Neural cell (in vitro differentiated cells): ENCODE measurements at regions not wholly inside any gene's neighbourhood (a gene's known extent, or its start where the extent isn't known, plus 50 kb on each side); places are given as distances from the start of the nearest gene placed in this dataset.

ENCODE experiments used
- EP300 ChIP-seq: fragments of 450-650 bp; conservative IDR thresholded peaks from 2 replicates; pipeline ENCODE4 v1.6.1; 2014; ENCODE audit warnings: antibody characterized with exemption, mild to moderate bottlenecking, moderate library complexity; ENCODE audit not compliant: poor library complexity, severe bottlenecking
- EZH2 ChIP-seq: fragments of 200-600, 300-800 bp; shearing (Covaris generic), sonication (generic); IDR thresholded peaks from 2 replicates; pipeline ENCODE4 v1.6.1; 2014; ENCODE audit warnings: antibody characterized with exemption, low read length, borderline replicate concordance, mild to moderate bottlenecking; ENCODE audit not compliant: insufficient read depth, poor library complexity, severe bottlenecking
- MXI1 ChIP-seq: fragments of 450-650 bp; conservative IDR thresholded peaks from 2 replicates; pipeline ENCODE4 v1.6.1; 2014; ENCODE audit warnings: antibody characterized with exemption, mild to moderate bottlenecking; ENCODE audit not compliant: poor library complexity, severe bottlenecking
- POLR2AphosphoS5 ChIP-seq: IDR thresholded peaks from 2 replicates; pipeline ENCODE4 v1.6.1; 2012
- TAF1 ChIP-seq: IDR thresholded peaks from 2 replicates; pipeline ENCODE4 v1.6.1; 2012; ENCODE audit warnings: low read depth
- TF ChIP-seq, protein P1 (sequence below): fragments of 450-650 bp; IDR thresholded peaks from 2 replicates; pipeline ENCODE4 v1.5.1; 2014; ENCODE audit warnings: antibody characterized with exemption, mild to moderate bottlenecking, moderate library complexity; ENCODE audit not compliant: poor library complexity, severe bottlenecking

DNA sequence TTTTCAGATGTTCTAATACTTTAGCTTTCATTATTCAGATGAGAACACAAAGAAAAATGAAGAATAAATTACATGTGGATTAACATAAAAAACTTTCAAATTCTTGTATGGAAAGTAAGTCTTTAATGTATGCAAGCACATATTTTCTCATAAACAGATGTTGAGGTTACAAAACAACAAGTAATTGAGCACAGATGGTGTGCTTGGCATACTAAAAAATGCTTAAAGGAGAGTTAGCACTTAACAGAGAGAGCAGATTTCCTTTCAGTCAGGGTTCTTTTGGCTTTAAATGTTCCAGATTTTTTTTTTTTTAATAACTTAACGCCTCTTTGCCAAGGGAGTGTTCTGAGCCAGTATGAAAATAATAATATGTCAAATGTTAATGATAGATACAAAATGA lies 96.0 kb downstream of the RASSF9 start:
- TF ChIP-seq, protein P1, sequence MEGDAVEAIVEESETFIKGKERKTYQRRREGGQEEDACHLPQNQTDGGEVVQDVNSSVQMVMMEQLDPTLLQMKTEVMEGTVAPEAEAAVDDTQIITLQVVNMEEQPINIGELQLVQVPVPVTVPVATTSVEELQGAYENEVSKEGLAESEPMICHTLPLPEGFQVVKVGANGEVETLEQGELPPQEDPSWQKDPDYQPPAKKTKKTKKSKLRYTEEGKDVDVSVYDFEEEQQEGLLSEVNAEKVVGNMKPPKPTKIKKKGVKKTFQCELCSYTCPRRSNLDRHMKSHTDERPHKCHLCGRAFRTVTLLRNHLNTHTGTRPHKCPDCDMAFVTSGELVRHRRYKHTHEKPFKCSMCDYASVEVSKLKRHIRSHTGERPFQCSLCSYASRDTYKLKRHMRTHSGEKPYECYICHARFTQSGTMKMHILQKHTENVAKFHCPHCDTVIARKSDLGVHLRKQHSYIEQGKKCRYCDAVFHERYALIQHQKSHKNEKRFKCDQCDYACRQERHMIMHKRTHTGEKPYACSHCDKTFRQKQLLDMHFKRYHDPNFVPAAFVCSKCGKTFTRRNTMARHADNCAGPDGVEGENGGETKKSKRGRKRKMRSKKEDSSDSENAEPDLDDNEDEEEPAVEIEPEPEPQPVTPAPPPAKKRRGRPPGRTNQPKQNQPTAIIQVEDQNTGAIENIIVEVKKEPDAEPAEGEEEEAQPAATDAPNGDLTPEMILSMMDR: no peak
- TF ChIP-seq POLR2AphosphoS5 (no peak), EP300 (no peak), EZH2 (no peak), TAF1 (no peak), MXI1 (no peak)
